ENCODE measurements at regions not wholly inside any gene's neighbourhood (a gene's known extent, or its start where the extent isn't known, plus 50 kb on each side); places are given as distances from the start of the nearest gene placed in this dataset.

DNA sequence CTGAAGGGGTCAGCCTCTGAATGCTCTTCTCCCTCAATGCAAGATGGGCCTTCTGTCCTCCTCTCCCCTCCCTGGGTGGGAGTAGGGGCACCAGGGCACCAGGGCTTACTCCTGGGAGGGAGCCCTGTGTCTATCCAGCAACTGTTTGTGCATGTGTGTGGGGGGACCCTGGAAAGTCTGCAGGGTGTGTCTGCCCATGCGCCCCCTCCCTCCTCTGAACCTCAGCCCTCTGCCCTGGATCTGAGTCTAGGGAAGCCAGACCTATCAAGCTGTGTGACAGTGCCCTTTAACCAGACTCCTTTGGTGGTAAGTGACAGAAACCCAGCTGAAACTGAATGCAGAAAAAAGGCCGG lies 213.3 kb upstream of the ZNF536 start:
- ChIA-PET CTCF (no interaction called here), POLR2A (no interaction called here)
- TF ChIP-seq CTCF (IDR thresholded peaks at IDR 0.05), result no peak

DNA sequence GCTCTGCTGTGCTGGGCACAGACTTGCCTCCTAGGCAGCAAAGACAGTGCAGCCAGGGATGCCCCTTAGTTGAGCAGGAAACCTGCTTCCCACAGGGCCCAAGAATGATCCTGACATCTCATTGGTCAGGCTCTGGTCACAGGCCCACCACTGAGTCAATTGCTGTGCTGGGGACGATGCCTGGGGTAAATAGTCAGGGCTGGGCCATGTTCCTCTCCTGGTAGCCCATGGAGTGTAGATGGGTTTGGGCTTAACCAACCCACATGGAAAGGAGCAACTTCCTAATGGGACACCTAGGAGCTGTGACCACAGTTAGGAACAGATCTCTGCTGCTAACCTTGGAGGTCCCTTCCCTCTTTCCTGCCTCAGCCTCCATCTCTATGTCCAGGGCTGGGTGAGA lies 212.5 kb upstream of the ZNF536 start:
- DNase-seq (no peak), ATAC-seq (ENCODE audit: poor library complexity) (no peak)
- Mint-ChIP-seq H3K27ac (no peak overlapping the region), H3K9me3 (no peaks in the 10 kb centered on the region), H3K4me3 (no peak overlapping the region), H3K36me3 (ENCODE audit: low read depth) (no peaks in the 10 kb centered on the region), H3K27me3 (peaks cover 10% of the 10 kb centered on the region), H3K4me1 (ENCODE audit: low read depth) (no peaks in the 10 kb centered on the region)
- H3K9me3 ChIP-seq (ENCODE audit: control insufficient read depth in 1 of 2, insufficient read depth in 1 of 2, low read length in 2 of 2), result peaks cover 0 to 4% of the 10 kb centered on the region in 2 experiments
- POLR2A ChIA-PET, result no interaction called here
- H3K4me1 ChIP-seq (ENCODE audit: insufficient read depth, low read length), result no peaks in the 10 kb centered on the region
- CTCF ChIA-PET, result no interaction called here
- no peaks in the 10 kb centered on the region for H3K36me3 ChIP-seq (ENCODE audit: insufficient read depth, low read length)
- H3K27ac ChIP-seq (ENCODE audit: low read depth in 1 of 2, low read length in 2 of 2), result no peak overlapping the region
- H3K27me3 ChIP-seq (ENCODE audit: control insufficient read depth in 1 of 2, insufficient read depth in 2 of 2, low read length in 2 of 2), result peaks cover 0 to 2% of the 10 kb centered on the region in 2 experiments
- TF ChIP-seq CTCF (IDR thresholded peaks at IDR 0.05), result no peak
- H3K4me3 ChIP-seq (ENCODE audit: low read length), result no peak overlapping the region
- intact Hi-C loops (cut with DNase I, micrococcal nuclease), result no loop called here

More for the DNA sequence above, 213.3 kb upstream of the ZNF536 start:
- intact Hi-C loops (cut with DNase I, micrococcal nuclease), result no loop called here
- Histone ChIP-seq H3K9me3 (ENCODE audit: control insufficient read depth in 1 of 2, insufficient read depth in 1 of 2, low read length in 2 of 2) (peaks cover 0 to 4% of the 10 kb centered on the region in 2 experiments), H3K4me1 (ENCODE audit: insufficient read depth, low read length) (no peaks in the 10 kb centered on the region), H3K4me3 (ENCODE audit: low read length) (no peak overlapping the region), H3K36me3 (ENCODE audit: insufficient read depth, low read length) (no peaks in the 10 kb centered on the region), H3K27me3 (ENCODE audit: control insufficient read depth in 1 of 2, insufficient read depth in 2 of 2, low read length in 2 of 2) (peaks cover 0 to 2% of the 10 kb centered on the region in 2 experiments), H3K27ac (ENCODE audit: low read depth in 1 of 2, low read length in 2 of 2) (no peak overlapping the region)
- Mint-ChIP-seq H3K27ac (no peak overlapping the region), H3K4me3 (no peak overlapping the region), H3K36me3 (ENCODE audit: low read depth) (no peaks in the 10 kb centered on the region), H3K27me3 (peaks cover 10% of the 10 kb centered on the region), H3K9me3 (no peaks in the 10 kb centered on the region), H3K4me1 (ENCODE audit: low read depth) (peaks cover 5% of the 10 kb centered on the region)
- no peak for ATAC-seq (ENCODE audit: poor library complexity)
- no peak for DNase-seq

DNA sequence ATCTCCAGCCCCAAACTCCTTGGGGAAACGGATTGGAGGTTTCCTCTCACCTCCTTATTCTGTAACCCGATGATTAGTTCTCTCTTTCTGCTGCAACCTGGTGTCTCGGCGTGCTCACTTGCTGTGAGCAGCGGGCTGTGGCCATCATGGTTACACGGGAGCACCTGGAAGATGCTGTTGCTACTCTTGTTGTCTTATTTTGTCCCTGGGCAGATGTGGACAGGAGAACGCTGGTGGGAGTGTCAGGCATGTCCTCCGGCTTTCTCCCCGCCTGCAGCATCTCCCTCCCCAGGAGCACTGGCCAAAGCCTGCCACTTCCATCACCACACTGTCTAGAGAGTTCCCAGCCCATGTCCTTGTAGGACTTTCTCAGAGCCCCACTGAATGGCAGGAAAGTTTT lies 211.8 kb upstream of the ZNF536 start:
- Mint-ChIP-seq H3K9me3 (no peaks in the 10 kb centered on the region), H3K27ac (no peak overlapping the region), H3K4me1 (ENCODE audit: low read depth) (no peaks in the 10 kb centered on the region), H3K27me3 (peaks cover 10% of the 10 kb centered on the region), H3K36me3 (ENCODE audit: low read depth) (no peaks in the 10 kb centered on the region), H3K4me3 (no peak overlapping the region)
- H3K27ac ChIP-seq (ENCODE audit: low read depth in 1 of 2, low read length in 2 of 2), result no peak overlapping the region
- H3K4me3 ChIP-seq (ENCODE audit: low read length), result no peak overlapping the region
- intact Hi-C loops (cut with DNase I, micrococcal nuclease), result no loop called here
- no peak for DNase-seq
- ChIA-PET CTCF (no interaction called here), POLR2A (no interaction called here)
- no peak for ATAC-seq (ENCODE audit: poor library complexity)
- H3K36me3 ChIP-seq (ENCODE audit: insufficient read depth, low read length), result no peaks in the 10 kb centered on the region
- H3K27me3 ChIP-seq (ENCODE audit: control insufficient read depth in 1 of 2, insufficient read depth in 2 of 2, low read length in 2 of 2), result peaks cover 0 to 2% of the 10 kb centered on the region in 2 experiments
- H3K9me3 ChIP-seq (ENCODE audit: control insufficient read depth in 1 of 2, insufficient read depth in 1 of 2, low read length in 2 of 2), result peaks cover 0 to 9% of the 10 kb centered on the region in 2 experiments
- no peaks in the 10 kb centered on the region for H3K4me1 ChIP-seq (ENCODE audit: insufficient read depth, low read length)
- TF ChIP-seq CTCF (IDR thresholded peaks at IDR 0.05), result no peak

All from CD4-positive, alpha-beta T cell (primary cell).